HCT116 (cell line): ENCODE measurements at regions not wholly inside any gene's neighbourhood (a gene's known extent, or its start where the extent isn't known, plus 50 kb on each side); places are given as distances from the start of the nearest gene placed in this dataset.

Experiments
- ATAC-seq: fragments of 200-7000 bp; cut with Tn5 transposase; 2 replicates; pipeline ENCODE4 v1.9.1; 2020; ENCODE audit warnings: mild to moderate bottlenecking, moderate library complexity
- BruUV-seq: library from RNA; stranded (reverse); fragments of 400-500 nt; replicated peaks from 2 replicates; lab custom pipeline; 2021; lab: Mats Ljungman, UMichigan
- CTCF ChIA-PET: fragments of 300-600 bp; sonication (Branson Sonifier 250); formaldehyde crosslinking; loops from one replicate; lab custom pipeline; 2021; ENCODE audit warnings: antibody characterized with exemption; lab: Charles Lee
- POLR2A ChIA-PET: fragments of 300-600, 350-600 bp; sonication (Branson Sonifier 250); formaldehyde crosslinking; loops from one replicate; lab custom pipeline; 2021; ENCODE audit warnings: antibody characterized with exemption; lab: Charles Lee
- RAD21 ChIA-PET, 2 experiments: fragments of 300-600 bp; sonication (Branson Sonifier 250); formaldehyde crosslinking; loops; one replicate each; lab custom pipeline; 2023; ENCODE audit warnings: low total read pairs in 2 of 2; ENCODE audit not compliant: uncharacterized antibody in 2 of 2, unreplicated experiment in 2 of 2, low non-redundant PET in 1 of 2; lab: Charles Lee
- DNase-seq: peaks from one replicate; pipeline ENCODE4 v3.0.0-alpha.2; 2010; ENCODE audit warnings: low read depth, low spot score
- H2AFZ ChIP-seq: fragments of 200-600 bp; shearing (Covaris generic), sonication (generic); 2 replicates; pipeline ENCODE4 v1.6.1; 2017; ENCODE audit warnings: low read depth, mixed run types, mixed read lengths, antibody characterized with exemption, low read length; ENCODE audit not compliant: poor library complexity, severe bottlenecking
- H3K27ac ChIP-seq: 2 replicates; pipeline ENCODE4 v1.5.1; 2012; ENCODE audit warnings: low read depth, low read length
- H3K27me3 ChIP-seq: fragments of 200-600 bp; sonication (generic); 2 replicates; pipeline ENCODE4 v1.6.1; 2016; ENCODE audit warnings: mixed run types, low read length, mixed read lengths; ENCODE audit not compliant: insufficient read depth
- H3K36me3 ChIP-seq, 2 experiments: fragments of 200-500 bp in 1 of 2; fragments of 200-600 bp in 1 of 2; sonication (Bioruptor generic) in 1 of 2; sonication (generic) in 1 of 2; 2 replicates each; pipeline versions ENCODE4 v1.5.1 to v1.6.1; 2014 to 2016; ENCODE audit warnings: low read length in 2 of 2, inconsistent platforms in 1 of 2, mixed read lengths in 1 of 2, mixed run types in 1 of 2; ENCODE audit not compliant: insufficient read depth in 2 of 2, control insufficient read depth in 1 of 2
- H3K4me1 ChIP-seq, 2 experiments: fragments of 200-600 bp in 1 of 2; sonication (generic) in 1 of 2; 2 replicates each; pipeline versions ENCODE4 v1.5.1 to v1.6.1; 2012 to 2017; ENCODE audit warnings: low read length in 2 of 2, inconsistent platforms in 1 of 2, mild to moderate bottlenecking in 1 of 2, mixed read lengths in 1 of 2, mixed run types in 1 of 2, moderate library complexity in 1 of 2; ENCODE audit not compliant: insufficient read depth in 2 of 2, control insufficient read depth in 1 of 2
- H3K4me2 ChIP-seq: fragments of 200-600 bp; sonication (generic); 2 replicates; pipeline ENCODE4 v1.6.1; 2017; ENCODE audit warnings: mixed run types, low read length, mixed read lengths
- H3K4me3 ChIP-seq, 2 experiments: fragments of 200-600 bp in 1 of 2; sonication (generic) in 1 of 2; replicated peaks in 1 of 2; 2 replicates each; pipeline ENCODE4 v1.5.1; 2011 to 2016; ENCODE audit warnings: low read length in 2 of 2, control low read depth in 1 of 2, low read depth in 1 of 2, mild to moderate bottlenecking in 1 of 2, mixed read lengths in 1 of 2, mixed run types in 1 of 2
- H3K79me2 ChIP-seq: fragments of 200-600 bp; sonication (generic); 2 replicates; pipeline ENCODE4 v1.6.1; 2017; ENCODE audit warnings: mild to moderate bottlenecking, mixed run types, low read length, moderate library complexity, mixed read lengths; ENCODE audit not compliant: insufficient read depth
- H3K9ac ChIP-seq: fragments of 200-600 bp; sonication (generic); 2 replicates; pipeline ENCODE4 v1.6.1; 2016; ENCODE audit warnings: low read length, mixed read lengths
- H3K9me2 ChIP-seq: fragments of 200-600 bp; sonication (generic), shearing (Covaris generic); 2 replicates; pipeline ENCODE4 v1.6.1; 2017; ENCODE audit warnings: mixed run types, mild to moderate bottlenecking, moderate library complexity; ENCODE audit not compliant: insufficient read depth
- H3K9me3 ChIP-seq, 2 experiments: fragments of 200-500 bp in 1 of 2; fragments of 200-600 bp in 1 of 2; sonication (Bioruptor generic) in 1 of 2; sonication (generic) in 1 of 2; 2 replicates each; pipeline ENCODE4 v1.6.1; 2014 to 2017; ENCODE audit warnings: low read length in 2 of 2, mixed read lengths in 2 of 2, inconsistent platforms in 1 of 2, low read depth in 1 of 2, mild to moderate bottlenecking in 1 of 2, mixed run types in 1 of 2, moderate library complexity in 1 of 2; ENCODE audit not compliant: control insufficient read depth in 1 of 2, insufficient read depth in 1 of 2
- H4K20me1 ChIP-seq: fragments of 200-600 bp; sonication (generic), shearing (Covaris generic); 2 replicates; pipeline ENCODE4 v1.6.1; 2017; ENCODE audit warnings: mixed run types, mild to moderate bottlenecking, moderate library complexity; ENCODE audit not compliant: insufficient read depth
- CTCF ChIP-seq, 3 experiments: fragments of 200-600 bp in 1 of 3; sonication (generic) in 1 of 3; IDR thresholded peaks in 2 of 3; conservative IDR thresholded peaks in 1 of 3; 2 replicates each; pipeline ENCODE4 v1.5.1; 2012 to 2017; ENCODE audit warnings: low read depth in 2 of 3, low read length in 2 of 3, antibody characterized with exemption in 1 of 3, borderline replicate concordance in 1 of 3, control low read depth in 1 of 3, mild to moderate bottlenecking in 1 of 3, mixed read lengths in 1 of 3, mixed run types in 1 of 3, moderate library complexity in 1 of 3; ENCODE audit not compliant: insufficient read depth in 1 of 3
- EGR1 ChIP-seq: IDR thresholded peaks from 2 replicates; pipeline ENCODE4 v1.6.1; 2012; ENCODE audit warnings: low read depth
- EZH2 ChIP-seq: fragments of 200-600 bp; sonication (generic); IDR thresholded peaks from 2 replicates; pipeline ENCODE4 v1.6.1; 2017; ENCODE audit warnings: antibody characterized with exemption, mixed run types
- FOSL1 ChIP-seq: IDR thresholded peaks from 2 replicates; pipeline ENCODE4 v1.6.1; 2012; ENCODE audit warnings: low read depth
- JUND ChIP-seq: IDR thresholded peaks from 2 replicates; pipeline ENCODE4 v1.6.1; 2012
- MAX ChIP-seq: IDR thresholded peaks from 2 replicates; pipeline ENCODE4 v1.6.1; 2012
- POLR2A ChIP-seq: IDR thresholded peaks from 2 replicates; pipeline ENCODE4 v1.7.0; 2011; ENCODE audit warnings: borderline replicate concordance; ENCODE audit not compliant: insufficient read depth, insufficient read length; ENCODE audit errors: extremely low read depth
- POLR2AphosphoS5 ChIP-seq: IDR thresholded peaks from 2 replicates; pipeline ENCODE4 v1.6.1; 2011; ENCODE audit warnings: mild to moderate bottlenecking, low read depth, low read length, moderate library complexity
- REST ChIP-seq: IDR thresholded peaks from 2 replicates; pipeline ENCODE4 v1.6.1; 2012; ENCODE audit warnings: low read depth
- SIN3A ChIP-seq: IDR thresholded peaks from 2 replicates; pipeline ENCODE4 v1.6.1; 2012; ENCODE audit warnings: low read depth
- SP1 ChIP-seq: IDR thresholded peaks from 2 replicates; pipeline ENCODE4 v1.6.1; 2012; ENCODE audit warnings: low read depth
- SRF ChIP-seq: IDR thresholded peaks from 2 replicates; pipeline ENCODE4 v1.6.1; 2012; ENCODE audit warnings: low read depth
- TCF7L2 ChIP-seq: IDR thresholded peaks from 2 replicates; pipeline ENCODE4 v1.7.0; 2011; ENCODE audit warnings: borderline replicate concordance, inconsistent platforms; ENCODE audit not compliant: insufficient read depth, insufficient read length; ENCODE audit errors: extremely low read depth
- YY1 ChIP-seq: IDR thresholded peaks from 2 replicates; pipeline ENCODE4 v1.6.1; 2011; ENCODE audit warnings: low read length, low read depth, moderate library complexity, mild to moderate bottlenecking; ENCODE audit not compliant: insufficient replicate concordance; ENCODE audit errors: extremely low read depth
- ZBTB33 ChIP-seq: IDR thresholded peaks from 2 replicates; pipeline ENCODE4 v1.6.1; 2011; ENCODE audit warnings: mild to moderate bottlenecking, low read length, moderate library complexity; ENCODE audit not compliant: insufficient replicate concordance; ENCODE audit errors: extremely low read depth
- ZFX ChIP-seq: fragments of 450-650 bp; IDR thresholded peaks from 2 replicates; pipeline ENCODE4 v1.6.1; 2017
- ZNF274 ChIP-seq: fragments of 200-500 bp; sonication (Bioruptor generic); IDR thresholded peaks from 2 replicates; pipeline ENCODE4 v1.6.1; 2014; ENCODE audit warnings: mild to moderate bottlenecking, low read depth, low read length, inconsistent platforms
- intact Hi-C: fragments of 100-400 bp; cut with micrococcal nuclease; formaldehyde crosslinking; loops from 2 replicates; pipeline ENCODE4 v1.10.0; 2022

GRCh38 chr18:60279391-60279790 lies 93.2 kb downstream of the MC4R start:
- no peaks in the 10 kb centered on the region for H3K9me3 ChIP-seq
- BruUV-seq: no TSS peak
- DNase-seq: no peak
- RAD21 ChIA-PET: no interaction called here
- no peaks in the 10 kb centered on the region for H4K20me1 ChIP-seq
- CTCF ChIA-PET: no interaction called here
- TF ChIP-seq TCF7L2: no peak
- no peak for TF ChIP-seq YY1
- no peak for TF ChIP-seq SIN3A
- no peak for TF ChIP-seq SRF
- no peak for TF ChIP-seq JUND
- TF ChIP-seq ZFX: no peak
- TF ChIP-seq POLR2A: no peak
- TF ChIP-seq ZBTB33: no peak
- TF ChIP-seq FOSL1: no peak
- no peak for TF ChIP-seq EZH2
- TF ChIP-seq SP1: no peak
- TF ChIP-seq ZNF274: no peak
- no peak for TF ChIP-seq EGR1
- TF ChIP-seq POLR2AphosphoS5: no peak
- no peak for TF ChIP-seq CTCF (IDR thresholded peaks at IDR 0.05 in 2 of 3, conservative IDR thresholded peaks at IDR 0.05 in 1 of 3; ENCODE audit: borderline replicate concordance in 1 of 3, insufficient read depth in 1 of 3, low read depth in 2 of 3, low read length in 2 of 3)
- TF ChIP-seq MAX: no peak
- no peak for TF ChIP-seq REST
- no peak overlapping the region for H3K4me3 ChIP-seq
- H3K27ac ChIP-seq: no peak overlapping the region
- H3K9ac ChIP-seq: no peak overlapping the region
- intact Hi-C loops: no loop called here
- H2AFZ ChIP-seq: no peak overlapping the region
- H3K4me1 ChIP-seq: no peaks in the 10 kb centered on the region
- no peaks in the 10 kb centered on the region for H3K27me3 ChIP-seq
- H3K36me3 ChIP-seq: no peaks in the 10 kb centered on the region
- ATAC-seq: no peak
- POLR2A ChIA-PET: no interaction called here
- no peak overlapping the region for H3K4me2 ChIP-seq
- no peaks in the 10 kb centered on the region for H3K79me2 ChIP-seq
- no peaks in the 10 kb centered on the region for H3K9me2 ChIP-seq
